GM23338 (cell line): ENCODE measurements at regions not wholly inside any gene's neighbourhood (a gene's known extent, or its start where the extent isn't known, plus 50 kb on each side); places are given as distances from the start of the nearest gene placed in this dataset.
A peak's percentile ranks its signal among the peaks of the same experiment; 100 is the strongest.

ENCODE experiments used
- ATAC-seq: fragments of 200-7000 bp; cut with Tn5 transposase; 3 replicates; pipeline ENCODE4 v1.9.1; 2020
- DNase-seq: peaks from one replicate; pipeline ENCODE4 v3.0.0-alpha.2; 2015; ENCODE audit warnings: low spot score
- H2AFZ ChIP-seq: fragments of 200-600 bp; sonication (generic); 2 replicates; pipeline ENCODE4 v1.8.0; 2016; ENCODE audit warnings: antibody characterized with exemption, mild to moderate bottlenecking, moderate library complexity
- H3F3A ChIP-seq: fragments of 200-600 bp; sonication (generic); replicated peaks from 2 replicates; pipeline ENCODE4 v1.8.0; 2017; ENCODE audit warnings: antibody characterized with exemption, mixed run types, low read depth
- H3K27ac ChIP-seq: fragments of 200-600 bp; sonication (generic); 2 replicates; pipeline ENCODE4 v1.6.1; 2016; ENCODE audit warnings: low read depth
- H3K27me3 ChIP-seq: fragments of 200-600 bp; sonication (generic); 2 replicates; pipeline ENCODE4 v1.8.0; 2016; ENCODE audit warnings: mild to moderate bottlenecking, mixed run types, moderate library complexity; ENCODE audit not compliant: insufficient read depth
- H3K36me3 ChIP-seq: fragments of 200-600 bp; sonication (generic); 2 replicates; pipeline ENCODE4 v1.8.0; 2016; ENCODE audit warnings: mild to moderate bottlenecking; ENCODE audit not compliant: insufficient read depth
- H3K4me1 ChIP-seq: fragments of 200-600 bp; sonication (generic); 2 replicates; pipeline ENCODE4 v1.8.0; 2016; ENCODE audit warnings: mild to moderate bottlenecking, moderate library complexity; ENCODE audit not compliant: insufficient read depth
- H3K4me2 ChIP-seq: fragments of 200-600 bp; sonication (generic); 2 replicates; pipeline ENCODE4 v1.7.1; 2017; ENCODE audit warnings: mixed run types
- H3K4me3 ChIP-seq: fragments of 200-600 bp; sonication (generic); 2 replicates; pipeline ENCODE4 v1.6.1; 2016; ENCODE audit warnings: mixed run types
- H3K79me2 ChIP-seq: fragments of 200-600 bp; sonication (generic); replicated peaks from 2 replicates; pipeline ENCODE4 v1.8.0; 2017; ENCODE audit warnings: mild to moderate bottlenecking; ENCODE audit not compliant: insufficient read depth
- H3K9me2 ChIP-seq: fragments of 200-600 bp; sonication (generic); 2 replicates; pipeline ENCODE4 v1.8.0; 2017; ENCODE audit not compliant: insufficient read depth
- H4K20me1 ChIP-seq: fragments of 200-600 bp; sonication (generic); replicated peaks from 2 replicates; pipeline ENCODE4 v1.8.0; 2017; ENCODE audit warnings: mild to moderate bottlenecking; ENCODE audit not compliant: insufficient read depth
- H3K27ac Mint-ChIP-seq: 2 replicates; pipeline ENCODE4 v1.8.0; 2020; ENCODE audit warnings: inconsistent platforms, mild to moderate bottlenecking, moderate library complexity, mixed read lengths
- H3K27me3 Mint-ChIP-seq: 3 replicates; pipeline ENCODE4 v1.8.0; 2022; ENCODE audit warnings: low read depth, mild to moderate bottlenecking, moderate library complexity, mixed read lengths, inconsistent platforms; ENCODE audit not compliant: insufficient read depth, poor library complexity
- H3K36me3 Mint-ChIP-seq: 3 replicates; pipeline ENCODE4 v1.8.0; 2021; ENCODE audit warnings: low read depth, mild to moderate bottlenecking, inconsistent platforms, moderate library complexity, mixed read lengths
- H3K4me1 Mint-ChIP-seq: 3 replicates; pipeline ENCODE4 v1.8.0; 2020; ENCODE audit warnings: mild to moderate bottlenecking, inconsistent platforms, mixed read lengths
- H3K4me3 Mint-ChIP-seq: 3 replicates; pipeline ENCODE4 v1.8.0; 2021; ENCODE audit warnings: moderate library complexity, mild to moderate bottlenecking, inconsistent platforms, mixed read lengths
- H3K9me3 Mint-ChIP-seq: 3 replicates; pipeline ENCODE4 v1.8.0; 2020; ENCODE audit warnings: moderate library complexity, mild to moderate bottlenecking, inconsistent platforms, mixed read lengths
- CTCF ChIP-seq, 2 experiments: fragments of 200-600 bp in 1 of 2; sonication (generic) in 1 of 2; conservative IDR thresholded peaks; 2 replicates each; pipeline versions ENCODE4 v1.5.1 to v1.6.1; 2016 to 2017; ENCODE audit warnings: antibody characterized with exemption in 2 of 2, low read depth in 2 of 2, mild to moderate bottlenecking in 2 of 2, moderate library complexity in 1 of 2
- EZH2 ChIP-seq: fragments of 200-600 bp; sonication (generic); IDR thresholded peaks from one replicate; pipeline ENCODE4 v1.8.0; 2017; ENCODE audit warnings: antibody characterized with exemption, mild to moderate bottlenecking, low read depth; ENCODE audit not compliant: unreplicated experiment
- JUNB ChIP-seq: IDR thresholded peaks from one replicate; pipeline ENCODE4 v1.6.1; 2016; ENCODE audit warnings: antibody characterized with exemption; ENCODE audit not compliant: unreplicated experiment
- POLR2AphosphoS5 ChIP-seq: IDR thresholded peaks from 2 replicates; pipeline ENCODE4 v1.6.1; 2016; ENCODE audit warnings: antibody characterized with exemption, low read depth
- REST ChIP-seq: IDR thresholded peaks from one replicate; pipeline ENCODE4 v1.6.1; 2018; ENCODE audit warnings: antibody characterized with exemption; ENCODE audit not compliant: unreplicated experiment
- STAT1 ChIP-seq: IDR thresholded peaks from one replicate; pipeline ENCODE4 v1.6.1; 2016; ENCODE audit warnings: antibody characterized with exemption; ENCODE audit not compliant: unreplicated experiment
- ZNF331 ChIP-seq: fragments of 250-450 bp; sonication (Bioruptor Pico); IDR thresholded peaks from 2 replicates; pipeline ENCODE4 v1.5.0; 2020; ENCODE audit warnings: low read depth, mild to moderate bottlenecking, moderate library complexity
- ZNF462 ChIP-seq: fragments of 250-450 bp; sonication (Bioruptor Pico); IDR thresholded peaks from 2 replicates; pipeline ENCODE4 v1.5.0; 2020; ENCODE audit warnings: mild to moderate bottlenecking, moderate library complexity

GRCh38 chr2:175251425-175252041 lies 70.0 kb upstream of the ATP5MC3 start:
- Histone ChIP-seq H4K20me1 (no peaks in the 10 kb centered on the region), H3K36me3 (no peaks in the 10 kb centered on the region), H3K4me2 (no peak overlapping the region), H3K79me2 (no peaks in the 10 kb centered on the region), H3K27ac (no peak overlapping the region), H2AFZ (no peak overlapping the region), H3K4me3 (no peak overlapping the region), H3F3A (no peaks in the 10 kb centered on the region), H3K9me2 (0 out of 2 replicates have a peak, but pooled peaks cover 4% of the 10 kb centered on the region), H3K4me1 (no peaks in the 10 kb centered on the region), H3K27me3 (no peaks in the 10 kb centered on the region)
- H3K27ac Mint-ChIP-seq: no peak overlapping the region
- ATAC-seq (no peak; the same call in 2 of the 3 replicates), DNase-seq (peak; percentile 69)
- peaks cover 5% of the 10 kb centered on the region; the same call in 2 of the 3 replicates for H3K36me3 Mint-ChIP-seq
- H3K9me3 Mint-ChIP-seq: peaks cover 6% of the 10 kb centered on the region
- no peak for TF ChIP-seq JUNB
- TF ChIP-seq CTCF (conservative IDR thresholded peaks at IDR 0.05; ENCODE audit: low read depth in 2 of 2): peak; percentile 67 to 88
- peaks cover 2% of the 10 kb centered on the region; the same call in 1 of the 3 replicates for H3K4me1 Mint-ChIP-seq
- no peak overlapping the region for H3K4me3 Mint-ChIP-seq
- no peaks in the 10 kb centered on the region for H3K27me3 Mint-ChIP-seq

- ATAC-seq: no peak
- no peak for TF ChIP-seq ZNF331 (CRISPR knock-in tag)
- no peak for TF ChIP-seq POLR2AphosphoS5
- TF ChIP-seq STAT1: no peak
- TF ChIP-seq EZH2: no peak
- TF ChIP-seq REST: no peak
- no peak for TF ChIP-seq ZNF462 (CRISPR knock-in tag)
Measured at GRCh38 chr2:175247159-175247558, 65.6 kb upstream of the ATP5MC3 start.

More at GRCh38 chr2:175247159-175247558, 65.6 kb upstream of the ATP5MC3 start:
- no peak overlapping the region for H3K4me3 Mint-ChIP-seq
- H3K4me3 ChIP-seq: no peak overlapping the region
- H3F3A ChIP-seq: no peaks in the 10 kb centered on the region
- H3K36me3 Mint-ChIP-seq: no peaks in the 10 kb centered on the region
- no peaks in the 10 kb centered on the region for H3K9me3 Mint-ChIP-seq
- H3K27me3 Mint-ChIP-seq: no peaks in the 10 kb centered on the region
- H3K4me2 ChIP-seq: no peak overlapping the region
- H3K4me1 Mint-ChIP-seq: no peaks in the 10 kb centered on the region
- no peak for DNase-seq
- no peak overlapping the region for H3K27ac ChIP-seq
- H3K9me2 ChIP-seq: 0 out of 2 replicates have a peak, but pooled peaks cover 4% of the 10 kb centered on the region
- no peaks in the 10 kb centered on the region for H3K79me2 ChIP-seq
- no peak overlapping the region for H3K27ac Mint-ChIP-seq
- no peak overlapping the region for H2AFZ ChIP-seq
- no peaks in the 10 kb centered on the region for H3K27me3 ChIP-seq
- H3K36me3 ChIP-seq: no peaks in the 10 kb centered on the region
- no peaks in the 10 kb centered on the region for H3K4me1 ChIP-seq
- no peaks in the 10 kb centered on the region for H4K20me1 ChIP-seq
